Neural crest cell (in vitro differentiated cells): ENCODE measurements at regions not wholly inside any gene's neighbourhood (a gene's known extent, or its start where the extent isn't known, plus 50 kb on each side); places are given as distances from the start of the nearest gene placed in this dataset.

Experiments used
- DNase-seq: peaks from one replicate; pipeline ENCODE4 v3.0.0; 2021; ENCODE audit warnings: low read depth, mixed read lengths, low spot score
- H3K27ac Mint-ChIP-seq: one replicate; pipeline ENCODE4 v1.8.0; 2021; ENCODE audit warnings: mild to moderate bottlenecking, mixed read lengths; ENCODE audit not compliant: unreplicated experiment
- H3K27me3 Mint-ChIP-seq: 2 replicates; pipeline ENCODE4 v1.8.0; 2021; ENCODE audit warnings: low read depth, mild to moderate bottlenecking, mixed read lengths
- H3K36me3 Mint-ChIP-seq: 2 replicates; pipeline ENCODE4 v1.8.0; 2021; ENCODE audit warnings: low read depth, mild to moderate bottlenecking, mixed read lengths
- H3K4me1 Mint-ChIP-seq: 2 replicates; pipeline ENCODE4 v1.8.0; 2021; ENCODE audit warnings: mixed read lengths
- H3K4me3 Mint-ChIP-seq: one replicate; pipeline ENCODE4 v1.8.0; 2021; ENCODE audit warnings: mild to moderate bottlenecking, mixed read lengths
- H3K9me3 Mint-ChIP-seq: 2 replicates; pipeline ENCODE4 v1.8.0; 2021; ENCODE audit warnings: mixed read lengths
- TF ChIP-seq, protein P1 (sequence below): fragments of 200-600 bp; sonication (generic); conservative IDR thresholded peaks from 2 replicates; pipeline ENCODE4 v1.5.0; 2021; ENCODE audit warnings: antibody characterized with exemption, mild to moderate bottlenecking

DNA sequence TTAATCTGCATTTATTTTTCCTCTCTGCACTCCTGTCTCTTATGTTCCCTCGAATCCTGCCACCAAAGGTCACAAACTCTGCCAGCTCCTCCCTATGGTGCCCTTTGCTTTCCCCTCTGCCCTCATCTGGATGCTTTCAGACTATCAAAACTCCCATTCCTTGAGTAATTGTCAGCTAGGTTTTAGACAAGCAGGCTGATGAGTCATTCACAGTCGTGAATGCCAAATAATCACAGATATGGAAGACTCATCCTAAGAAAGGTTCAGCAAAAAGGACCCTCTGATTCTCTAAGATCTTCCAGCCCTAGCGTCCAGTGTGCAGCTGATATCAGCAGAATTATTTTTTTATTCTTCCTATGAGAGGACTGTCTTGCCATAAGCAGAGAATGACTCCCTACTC lies 104.5 kb upstream of the NUDT12 start:
- H3K27me3 Mint-ChIP-seq: no peaks in the 10 kb centered on the region
- H3K36me3 Mint-ChIP-seq: peaks cover 7% of the 10 kb centered on the region
- DNase-seq: no peak
- TF ChIP-seq, protein P1, sequence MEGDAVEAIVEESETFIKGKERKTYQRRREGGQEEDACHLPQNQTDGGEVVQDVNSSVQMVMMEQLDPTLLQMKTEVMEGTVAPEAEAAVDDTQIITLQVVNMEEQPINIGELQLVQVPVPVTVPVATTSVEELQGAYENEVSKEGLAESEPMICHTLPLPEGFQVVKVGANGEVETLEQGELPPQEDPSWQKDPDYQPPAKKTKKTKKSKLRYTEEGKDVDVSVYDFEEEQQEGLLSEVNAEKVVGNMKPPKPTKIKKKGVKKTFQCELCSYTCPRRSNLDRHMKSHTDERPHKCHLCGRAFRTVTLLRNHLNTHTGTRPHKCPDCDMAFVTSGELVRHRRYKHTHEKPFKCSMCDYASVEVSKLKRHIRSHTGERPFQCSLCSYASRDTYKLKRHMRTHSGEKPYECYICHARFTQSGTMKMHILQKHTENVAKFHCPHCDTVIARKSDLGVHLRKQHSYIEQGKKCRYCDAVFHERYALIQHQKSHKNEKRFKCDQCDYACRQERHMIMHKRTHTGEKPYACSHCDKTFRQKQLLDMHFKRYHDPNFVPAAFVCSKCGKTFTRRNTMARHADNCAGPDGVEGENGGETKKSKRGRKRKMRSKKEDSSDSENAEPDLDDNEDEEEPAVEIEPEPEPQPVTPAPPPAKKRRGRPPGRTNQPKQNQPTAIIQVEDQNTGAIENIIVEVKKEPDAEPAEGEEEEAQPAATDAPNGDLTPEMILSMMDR: no peak
- peaks cover 17% of the 10 kb centered on the region for H3K9me3 Mint-ChIP-seq
- H3K4me3 Mint-ChIP-seq: peak overlapping the region; percentile 16
- H3K27ac Mint-ChIP-seq: peak overlapping the region; percentile 39
- H3K4me1 Mint-ChIP-seq: peaks cover 24% of the 10 kb centered on the region

DNA sequence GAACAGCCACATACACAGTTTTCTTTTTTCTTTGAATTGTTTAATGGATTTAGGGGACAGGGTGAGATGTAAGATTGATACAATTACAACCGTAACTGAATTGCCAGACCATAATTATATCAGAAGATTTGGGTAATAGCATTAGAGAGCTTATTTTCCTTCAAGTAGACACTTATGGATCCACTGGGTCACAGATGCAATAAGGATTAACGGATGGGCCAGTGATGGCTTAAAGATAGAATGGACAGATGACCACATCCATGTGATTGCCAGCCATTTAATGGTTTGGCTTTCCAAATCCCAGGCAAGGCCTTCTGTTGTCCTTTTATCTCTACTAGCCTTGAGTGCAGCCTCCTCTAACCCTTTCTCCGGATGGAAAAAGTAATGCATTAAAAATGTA lies 94.7 kb upstream of the NUDT12 start:
- no peaks in the 10 kb centered on the region for H3K27me3 Mint-ChIP-seq
- no peaks in the 10 kb centered on the region for H3K36me3 Mint-ChIP-seq
- peaks cover under 1% of the 10 kb centered on the region for H3K9me3 Mint-ChIP-seq
- H3K4me1 Mint-ChIP-seq: no peaks in the 10 kb centered on the region
- no peak for DNase-seq
- H3K27ac Mint-ChIP-seq: no peak overlapping the region
- TF ChIP-seq, protein P1: no peak
- H3K4me3 Mint-ChIP-seq: no peak overlapping the region

DNA sequence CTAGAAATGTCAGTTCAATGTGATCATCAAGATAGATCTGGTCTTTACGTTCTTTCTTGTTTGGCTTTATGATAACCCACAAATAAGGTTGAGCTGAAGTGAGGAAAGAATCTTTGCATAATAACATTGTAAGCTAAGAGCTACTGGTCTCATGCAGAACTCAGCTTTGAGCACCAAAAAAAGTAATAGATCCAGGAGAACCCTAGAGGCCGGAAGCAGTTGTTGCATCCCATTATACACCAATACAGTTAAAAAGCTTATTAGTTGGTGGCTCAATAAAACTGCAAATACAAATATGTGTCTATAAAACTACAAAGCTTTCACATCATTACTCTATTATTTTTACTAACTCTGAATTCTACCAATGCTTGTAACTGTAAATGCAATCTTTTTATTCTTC lies 85.5 kb upstream of the NUDT12 start:
- Mint-ChIP-seq H3K27ac (no peak overlapping the region), H3K27me3 (no peaks in the 10 kb centered on the region), H3K4me1 (peaks cover 10% of the 10 kb centered on the region), H3K4me3 (no peak overlapping the region), H3K9me3 (no peaks in the 10 kb centered on the region), H3K36me3 (no peaks in the 10 kb centered on the region)
- TF ChIP-seq, protein P1: no peak
- no peak for DNase-seq

DNA sequence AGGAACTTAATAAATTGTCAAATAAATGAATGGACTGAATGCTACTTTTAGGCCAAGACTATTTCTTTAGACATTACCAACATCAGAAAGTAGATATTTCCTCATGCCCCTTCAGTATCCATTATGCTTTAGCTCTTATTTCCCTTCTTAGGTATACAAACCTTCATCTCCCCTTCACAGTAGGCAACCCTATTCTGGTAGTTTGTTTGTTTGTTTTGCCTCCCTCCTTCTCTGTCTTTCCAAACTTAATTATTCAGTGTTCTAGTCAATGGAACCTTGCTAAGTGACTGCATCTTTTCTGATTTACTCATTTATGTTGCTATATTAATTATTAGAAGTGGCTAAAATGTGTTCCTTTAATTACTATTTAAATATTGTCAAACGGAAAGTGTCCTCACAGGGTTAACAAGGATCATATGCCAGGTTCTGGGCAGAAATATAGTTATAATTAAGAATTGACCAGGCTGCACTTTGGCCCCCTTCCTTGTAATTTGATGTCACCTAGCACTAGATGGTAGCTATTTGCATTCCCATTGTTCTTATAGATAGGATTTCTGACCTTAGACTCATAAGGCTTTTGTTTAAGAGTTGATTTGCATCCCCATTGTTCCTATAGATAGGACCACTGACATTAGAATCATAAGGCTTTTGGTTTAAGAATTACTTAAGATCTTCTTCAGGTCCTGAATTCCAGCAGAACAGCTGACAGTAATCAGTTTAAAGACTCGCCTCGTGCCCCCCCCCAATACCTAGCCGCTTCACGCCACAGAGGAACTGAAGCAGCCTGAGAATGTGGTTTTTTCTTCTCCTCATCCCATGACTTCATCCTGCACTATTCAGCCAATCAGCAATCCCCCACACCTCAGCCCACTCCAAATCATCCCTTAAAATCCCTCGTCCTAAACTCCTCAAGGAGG lies 84.4 kb upstream of the NUDT12 start:
- H3K4me1 Mint-ChIP-seq: peaks cover 11% of the 10 kb centered on the region
- no peak overlapping the region for H3K4me3 Mint-ChIP-seq
- no peaks in the 10 kb centered on the region for H3K27me3 Mint-ChIP-seq
- no peak for DNase-seq
- TF ChIP-seq, protein P1: no peak
- H3K36me3 Mint-ChIP-seq: no peaks in the 10 kb centered on the region
- H3K27ac Mint-ChIP-seq: no peak overlapping the region
- peaks cover under 1% of the 10 kb centered on the region for H3K9me3 Mint-ChIP-seq

DNA sequence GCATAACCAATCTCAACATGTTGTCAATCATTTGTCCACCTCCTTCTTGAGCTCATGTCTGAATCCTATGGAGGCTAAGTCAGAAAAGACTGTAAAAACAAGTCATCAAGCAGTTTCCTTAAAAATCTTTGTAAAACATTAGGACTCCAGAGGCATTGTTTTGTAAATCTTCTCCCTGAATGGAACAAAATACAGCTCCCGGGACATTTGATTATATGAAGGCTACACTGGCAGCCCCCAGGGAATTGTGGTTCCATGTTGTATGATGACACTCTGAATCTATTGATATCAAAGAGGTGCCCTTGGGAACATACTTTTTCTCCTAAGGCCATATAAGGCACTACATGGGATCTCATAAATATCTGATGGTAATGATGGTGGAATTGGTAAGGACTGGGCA lies 83.2 kb upstream of the NUDT12 start:
- Mint-ChIP-seq H3K9me3 (peaks cover 2% of the 10 kb centered on the region), H3K4me1 (peaks cover 17% of the 10 kb centered on the region), H3K4me3 (no peak overlapping the region), H3K27me3 (no peaks in the 10 kb centered on the region), H3K36me3 (no peaks in the 10 kb centered on the region), H3K27ac (no peak overlapping the region)
- no peak for DNase-seq
- TF ChIP-seq, protein P1: no peak
